A673 (cell line): ENCODE measurements at regions not wholly inside any gene's neighbourhood (a gene's known extent, or its start where the extent isn't known, plus 50 kb on each side); places are given as distances from the start of the nearest gene placed in this dataset.

ENCODE experiments used
- CTCF ChIP-seq: fragments of 300-800, 200-600 bp; sonication (generic); conservative IDR thresholded peaks from 2 replicates; pipeline ENCODE4 v1.5.1; 2017; ENCODE audit warnings: low read depth, mild to moderate bottlenecking, antibody characterized with exemption, low read length, moderate library complexity, mixed read lengths
- EZH2 ChIP-seq: fragments of 200-600 bp; sonication (generic); IDR thresholded peaks from 2 replicates; pipeline ENCODE4 v1.6.1; 2017; ENCODE audit warnings: borderline replicate concordance, low read depth, mild to moderate bottlenecking, mixed read lengths, antibody characterized with exemption, low read length; ENCODE audit not compliant: poor library complexity, severe bottlenecking

- no peak for TF ChIP-seq CTCF
- TF ChIP-seq EZH2, result no peak
Observed at GRCh38 chr1:219121679-219122078, 52.0 kb upstream of the LYPLAL1 start.
